HepG2 (cell line): ENCODE measurements at regions not wholly inside any gene's neighbourhood (a gene's known extent, or its start where the extent isn't known, plus 50 kb on each side); places are given as distances from the start of the nearest gene placed in this dataset.

ENCODE experiments used
- ATAC-seq: fragments of 200-7000 bp; cut with Tn5 transposase; 3 replicates; pipeline ENCODE4 v1.9.1; 2020; ENCODE audit warnings: mild to moderate bottlenecking, moderate library complexity
- BruUV-seq: library from RNA; stranded (reverse); fragments of 400-500 nt; replicated peaks from 2 replicates; lab custom pipeline; 2021; lab: Mats Ljungman, UMichigan
- CTCF ChIA-PET: fragments of 300-600 bp; formaldehyde crosslinking; extraction: SDS; loops from one replicate; lab custom pipeline; 2021; ENCODE audit warnings: low total read pairs, inconsistent platforms, low intra/inter-chr PET ratio; lab: Yijun Ruan, JAX
- POLR2A ChIA-PET: fragments of 350-600 bp; sonication (Branson Sonifier 250); formaldehyde crosslinking; loops from one replicate; lab custom pipeline; 2020; ENCODE audit warnings: antibody characterized with exemption, inconsistent platforms; lab: Yijun Ruan, JAX
- DNase-seq: peaks from one replicate; pipeline ENCODE4 v3.0.0-alpha.2; 2015; ENCODE audit warnings: low spot score
- FAIRE-seq: peaks from 3 replicates; lab custom pipeline; 2011; peaks lifted over from hg19 to GRCh38; lab: Jason Lieb, UNC
- H2AFZ ChIP-seq: one replicate; pipeline ENCODE4 v1.6.1; 2011; ENCODE audit warnings: low read length, inconsistent platforms
- H3K27ac ChIP-seq: fragments of 300-600 bp; 3 replicates; pipeline ENCODE4 v1.8.0; 2011; ENCODE audit warnings: mixed run types, mild to moderate bottlenecking, mixed read lengths, low read length, inconsistent platforms; ENCODE audit not compliant: insufficient read depth; ENCODE audit errors: extremely low read length
- H3K27me3 ChIP-seq, 2 experiments: fragments of 200-600 bp in 1 of 2; 2 replicates in 1 of 2; 3 replicates in 1 of 2; pipeline versions ENCODE4 v1.6.0 to v1.8.0; 2011; ENCODE audit warnings: low read length in 2 of 2, mild to moderate bottlenecking in 2 of 2, moderate library complexity in 2 of 2, inconsistent platforms in 1 of 2; ENCODE audit not compliant: insufficient read depth in 2 of 2, control insufficient read depth in 1 of 2
- H3K36me3 ChIP-seq, 2 experiments: fragments of 200-600 bp in 1 of 2; replicated peaks in 1 of 2; 2 replicates in 1 of 2; 3 replicates in 1 of 2; pipeline versions ENCODE4 v1.5.1 to v1.8.0; 2011; ENCODE audit warnings: low read length in 2 of 2, inconsistent platforms in 1 of 2; ENCODE audit not compliant: insufficient read depth in 2 of 2, control insufficient read depth in 1 of 2
- H3K4me1 ChIP-seq: 2 replicates; pipeline ENCODE4 v1.5.1; 2012; ENCODE audit warnings: low read length, inconsistent platforms; ENCODE audit not compliant: insufficient read depth
- H3K4me2 ChIP-seq: 2 replicates; pipeline ENCODE4 v1.6.0; 2011; ENCODE audit warnings: low read depth, low read length, inconsistent platforms
- H3K4me3 ChIP-seq, 3 experiments: fragments of 200-600 bp in 1 of 3; sonication (generic), shearing (Covaris generic) in 1 of 3; replicated peaks in 1 of 3; 2 replicates each; pipeline ENCODE4 v1.5.1; 2011 to 2016; ENCODE audit warnings: low read length in 3 of 3, inconsistent platforms in 2 of 3, low read depth in 2 of 3, mild to moderate bottlenecking in 2 of 3, control low read depth in 1 of 3, mixed read lengths in 1 of 3; ENCODE audit not compliant: insufficient read depth in 1 of 3
- H3K79me2 ChIP-seq: one replicate; pipeline ENCODE4 v1.6.1; 2011; ENCODE audit warnings: low read length, inconsistent platforms; ENCODE audit not compliant: insufficient read depth
- H3K9ac ChIP-seq: 2 replicates; pipeline ENCODE4 v1.6.0; 2011; ENCODE audit warnings: mild to moderate bottlenecking, low read depth, low read length, inconsistent platforms; ENCODE audit not compliant: insufficient read depth
- H3K9me3 ChIP-seq: 2 replicates; pipeline ENCODE4 v1.5.1; 2012; ENCODE audit warnings: mild to moderate bottlenecking, low read length
- H4K20me1 ChIP-seq: 2 replicates; pipeline ENCODE4 v1.6.0; 2011; ENCODE audit warnings: inconsistent platforms, mild to moderate bottlenecking, low read length, moderate library complexity; ENCODE audit not compliant: insufficient read depth
- CENPBD1 ChIP-seq: sonication (generic); formaldehyde crosslinking; IDR thresholded peaks from 2 replicates; pipeline ENCODE4 v1.8.0; 2022; ENCODE audit warnings: missing genetic modification reagents, low read depth, mild to moderate bottlenecking, borderline replicate concordance
- CTCF ChIP-seq: sonication (generic); formaldehyde crosslinking; IDR thresholded peaks from 2 replicates; pipeline ENCODE4 v1.5.0; 2020; ENCODE audit warnings: mild to moderate bottlenecking, missing genetic modification reagents, moderate library complexity
- HNRNPK ChIP-seq: fragments of 200-400 bp; formaldehyde crosslinking; IDR thresholded peaks from 2 replicates; pipeline ENCODE4 v1.6.1; 2018; ENCODE audit warnings: low read length, low read depth, moderate library complexity, mild to moderate bottlenecking; ENCODE audit not compliant: poor library complexity, severe bottlenecking
- KAT8 ChIP-seq: IDR thresholded peaks from 2 replicates; pipeline ENCODE4 v1.6.1; 2016; ENCODE audit warnings: missing genetic modification reagents, missing compliant biosample characterization
- KDM2A ChIP-seq: sonication (generic); formaldehyde crosslinking; IDR thresholded peaks from 2 replicates; pipeline ENCODE4 v1.4.0; 2020; ENCODE audit warnings: low read depth, missing genetic modification reagents, borderline replicate concordance
- REXO4 ChIP-seq: sonication (generic); formaldehyde crosslinking; IDR thresholded peaks from 2 replicates; pipeline ENCODE4 v1.8.0; 2022; ENCODE audit warnings: missing genetic modification reagents, mild to moderate bottlenecking, borderline replicate concordance
- ZFP91 ChIP-seq: sonication (generic); formaldehyde crosslinking; IDR thresholded peaks from 2 replicates; pipeline ENCODE4 v1.9.0; 2022; ENCODE audit warnings: missing genetic modification reagents, mild to moderate bottlenecking, borderline replicate concordance
- ZFX ChIP-seq: sonication (generic); formaldehyde crosslinking; IDR thresholded peaks from 2 replicates; pipeline ENCODE4 v1.4.0; 2020; ENCODE audit warnings: mild to moderate bottlenecking, low read depth, missing genetic modification reagents, moderate library complexity
- ZNF558 ChIP-seq: sonication (generic); formaldehyde crosslinking; IDR thresholded peaks from 2 replicates; pipeline ENCODE4 v1.9.0; 2022; ENCODE audit warnings: mild to moderate bottlenecking, missing genetic modification reagents, borderline replicate concordance
- WGBS: methylation state at CpG from one replicate; pipeline ENCODE4 v1.1.6; 2017; ENCODE audit warnings: low lambda C conversion rate; 5-methylcytosine and 5-hydroxymethylcytosine counted together
- in situ Hi-C: cut with HindIII; loops from 2 replicates; pipeline ENCODE4 v1.10.0; 2017; ENCODE audit warnings: low pct_unique_long_range_greater_than_20kb; ENCODE audit not compliant: extremely low pct_ligation_motif_present
- intact Hi-C: fragments of 100-400 bp; cut with micrococcal nuclease; formaldehyde crosslinking; loops from one replicate; pipeline ENCODE4 v1.10.0; 2022; ENCODE audit not compliant: unreplicated experiment

GRCh38 chr13:76799696-76800095 is 86.5 kb downstream of the KCTD12 start:
- no peaks in the 10 kb centered on the region for H3K79me2 ChIP-seq
- H3K4me3 ChIP-seq = no peak overlapping the region
- intact Hi-C loops = no loop called here
- no peaks in the 10 kb centered on the region for H3K27me3 ChIP-seq
- TF ChIP-seq ZFX (no peak), HNRNPK (no peak), ZNF558 (CRISPR knock-in tag) (no peak), CTCF (CRISPR knock-in tag) (no peak), KAT8 (no peak), ZFP91 (CRISPR knock-in tag) (no peak), REXO4 (no peak), CENPBD1 (CRISPR knock-in tag) (no peak), KDM2A (no peak)
- no peak overlapping the region for H2AFZ ChIP-seq
- WGBS = under 1% methylated on average over 3 of the region's 3 CpGs
- DNase-seq (no peak), FAIRE-seq (no peak), ATAC-seq (no peak)
- ChIA-PET POLR2A (no interaction called here), CTCF (no interaction called here)
- no TSS peak for BruUV-seq
- no peak overlapping the region for H3K9ac ChIP-seq
- no peaks in the 10 kb centered on the region for H3K9me3 ChIP-seq
- H3K36me3 ChIP-seq = no peaks in the 10 kb centered on the region
- H3K4me1 ChIP-seq = no peaks in the 10 kb centered on the region
- no peak overlapping the region for H3K27ac ChIP-seq
- no peak overlapping the region for H3K4me2 ChIP-seq
- in situ Hi-C loops = no loop called here
- no peaks in the 10 kb centered on the region for H4K20me1 ChIP-seq
